PC-3 (cell line): ENCODE measurements at regions not wholly inside any gene's neighbourhood (a gene's known extent, or its start where the extent isn't known, plus 50 kb on each side); places are given as distances from the start of the nearest gene placed in this dataset.

Source experiments
- EZH2 ChIP-seq: fragments of 300-600 bp; sonication (generic); IDR thresholded peaks from one replicate; pipeline ENCODE4 v1.6.1; 2017; ENCODE audit warnings: antibody characterized with exemption, mild to moderate bottlenecking, low read length; ENCODE audit not compliant: unreplicated experiment
- TF ChIP-seq, protein P1 (sequence below): fragments of 300-600 bp; sonication (generic); conservative IDR thresholded peaks from 2 replicates; pipeline ENCODE4 v1.5.1; 2017; ENCODE audit warnings: antibody characterized with exemption, low read depth, mild to moderate bottlenecking, low read length

DNA sequence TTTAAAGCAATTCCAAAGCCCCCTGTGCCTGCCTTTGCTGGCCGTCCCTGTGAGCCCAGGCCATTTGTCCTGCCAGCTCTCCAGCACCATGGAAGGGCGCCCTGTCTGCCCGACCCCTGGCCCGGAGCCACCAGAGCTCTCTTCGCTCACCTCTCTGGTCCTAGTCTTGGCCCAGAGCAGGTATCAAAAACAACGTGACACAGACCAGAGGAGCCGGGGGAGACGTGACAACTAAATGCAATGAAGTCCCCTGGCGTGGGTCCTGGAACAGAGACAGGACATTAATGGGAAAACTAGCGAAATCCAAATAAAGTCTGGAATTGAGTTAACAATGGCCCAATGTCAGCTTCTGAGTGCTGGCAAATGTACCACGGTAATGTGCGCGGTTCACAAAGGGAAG is 83.2 kb upstream of the DIO3 start:
- TF ChIP-seq, protein P1, sequence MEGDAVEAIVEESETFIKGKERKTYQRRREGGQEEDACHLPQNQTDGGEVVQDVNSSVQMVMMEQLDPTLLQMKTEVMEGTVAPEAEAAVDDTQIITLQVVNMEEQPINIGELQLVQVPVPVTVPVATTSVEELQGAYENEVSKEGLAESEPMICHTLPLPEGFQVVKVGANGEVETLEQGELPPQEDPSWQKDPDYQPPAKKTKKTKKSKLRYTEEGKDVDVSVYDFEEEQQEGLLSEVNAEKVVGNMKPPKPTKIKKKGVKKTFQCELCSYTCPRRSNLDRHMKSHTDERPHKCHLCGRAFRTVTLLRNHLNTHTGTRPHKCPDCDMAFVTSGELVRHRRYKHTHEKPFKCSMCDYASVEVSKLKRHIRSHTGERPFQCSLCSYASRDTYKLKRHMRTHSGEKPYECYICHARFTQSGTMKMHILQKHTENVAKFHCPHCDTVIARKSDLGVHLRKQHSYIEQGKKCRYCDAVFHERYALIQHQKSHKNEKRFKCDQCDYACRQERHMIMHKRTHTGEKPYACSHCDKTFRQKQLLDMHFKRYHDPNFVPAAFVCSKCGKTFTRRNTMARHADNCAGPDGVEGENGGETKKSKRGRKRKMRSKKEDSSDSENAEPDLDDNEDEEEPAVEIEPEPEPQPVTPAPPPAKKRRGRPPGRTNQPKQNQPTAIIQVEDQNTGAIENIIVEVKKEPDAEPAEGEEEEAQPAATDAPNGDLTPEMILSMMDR = no peak
- TF ChIP-seq EZH2 = no peak
